ENCODE measurements at regions not wholly inside any gene's neighbourhood (a gene's known extent, or its start where the extent isn't known, plus 50 kb on each side); places are given as distances from the start of the nearest gene placed in this dataset.

DNA sequence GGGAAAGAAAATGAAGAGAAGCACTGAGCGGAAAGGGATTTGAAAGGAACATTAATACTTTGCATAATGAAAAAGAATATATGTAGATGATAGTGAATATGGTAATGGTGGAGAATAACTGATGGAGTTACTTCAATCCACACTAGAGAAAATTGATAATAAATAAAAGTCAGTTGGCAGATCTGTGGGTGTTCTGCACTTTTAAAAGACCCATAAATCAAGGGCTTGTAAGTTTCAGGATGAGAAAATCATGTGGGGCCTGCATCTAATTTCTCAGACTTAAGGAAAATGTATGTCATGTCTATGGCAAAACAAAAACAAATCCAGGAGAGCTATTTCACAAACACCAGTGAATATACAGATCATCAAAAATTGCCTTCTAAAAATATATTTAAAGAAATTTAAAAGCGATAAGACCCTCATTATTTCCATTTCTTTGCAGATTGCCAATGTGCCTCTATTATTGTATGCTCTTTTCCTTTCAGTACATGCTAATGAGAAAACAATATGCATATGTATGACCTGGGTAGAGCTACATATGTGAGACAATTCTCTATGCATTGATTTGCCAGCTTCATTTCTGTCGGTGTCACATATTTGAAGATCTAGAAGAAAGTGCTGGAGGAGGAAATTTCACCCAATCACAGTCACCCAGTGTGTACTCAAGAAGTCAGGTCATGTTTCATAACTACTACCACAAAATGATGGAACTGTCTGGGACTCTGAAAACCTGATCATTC lies 269.9 kb upstream of the PDZRN3 start:
- TF ChIP-seq, protein P1, sequence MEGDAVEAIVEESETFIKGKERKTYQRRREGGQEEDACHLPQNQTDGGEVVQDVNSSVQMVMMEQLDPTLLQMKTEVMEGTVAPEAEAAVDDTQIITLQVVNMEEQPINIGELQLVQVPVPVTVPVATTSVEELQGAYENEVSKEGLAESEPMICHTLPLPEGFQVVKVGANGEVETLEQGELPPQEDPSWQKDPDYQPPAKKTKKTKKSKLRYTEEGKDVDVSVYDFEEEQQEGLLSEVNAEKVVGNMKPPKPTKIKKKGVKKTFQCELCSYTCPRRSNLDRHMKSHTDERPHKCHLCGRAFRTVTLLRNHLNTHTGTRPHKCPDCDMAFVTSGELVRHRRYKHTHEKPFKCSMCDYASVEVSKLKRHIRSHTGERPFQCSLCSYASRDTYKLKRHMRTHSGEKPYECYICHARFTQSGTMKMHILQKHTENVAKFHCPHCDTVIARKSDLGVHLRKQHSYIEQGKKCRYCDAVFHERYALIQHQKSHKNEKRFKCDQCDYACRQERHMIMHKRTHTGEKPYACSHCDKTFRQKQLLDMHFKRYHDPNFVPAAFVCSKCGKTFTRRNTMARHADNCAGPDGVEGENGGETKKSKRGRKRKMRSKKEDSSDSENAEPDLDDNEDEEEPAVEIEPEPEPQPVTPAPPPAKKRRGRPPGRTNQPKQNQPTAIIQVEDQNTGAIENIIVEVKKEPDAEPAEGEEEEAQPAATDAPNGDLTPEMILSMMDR (IDR thresholded peaks at IDR 0.05) = no peak
- TF ChIP-seq POLR2A (IDR thresholded peaks at IDR 0.05) = no peak
- TF ChIP-seq POLR2AphosphoS5 (IDR thresholded peaks at IDR 0.05) = no peak

All from prostate gland (tissue), 2 donors.